GM19328 (cell line): ENCODE measurements at regions not wholly inside any gene's neighbourhood (a gene's known extent, or its start where the extent isn't known, plus 50 kb on each side); places are given as distances from the start of the nearest gene placed in this dataset.

Experiments
- ATAC-seq: cut with Tn5 transposase; IDR thresholded peaks from one replicate; pipeline ENCODE4 v1.9.1; 2021; ENCODE audit warnings: mild to moderate bottlenecking, moderate library complexity; ENCODE audit not compliant: unreplicated experiment

GRCh38 chr2:81940266-81940955, 1635.9 kb upstream of the LRRTM1 start:
- ATAC-seq, result no peak

- ATAC-seq, result no peak
Observed at GRCh38 chr2:81937944-81938343, 1633.4 kb upstream of the LRRTM1 start.

GRCh38 chr2:81903534-81903933, 1599.0 kb upstream of the LRRTM1 start:
- no peak for ATAC-seq

- ATAC-seq, result no peak
Observed at GRCh38 chr2:81901017-81901416, 1596.5 kb upstream of the LRRTM1 start.

GRCh38 chr2:81895620-81896250, 1591.2 kb upstream of the LRRTM1 start:
- no peak for ATAC-seq

- ATAC-seq, result no peak
Observed at GRCh38 chr2:81894451-81894990, 1590.0 kb upstream of the LRRTM1 start.

GRCh38 chr2:81876624-81877023, 1572.1 kb upstream of the LRRTM1 start:
- no peak for ATAC-seq

- no peak for ATAC-seq
Observed at GRCh38 chr2:81872006-81872405, 1567.5 kb upstream of the LRRTM1 start.

GRCh38 chr2:81870119-81870518, 1565.6 kb upstream of the LRRTM1 start:
- ATAC-seq, result no peak

GRCh38 chr2:81858998-81859397, 1554.4 kb upstream of the LRRTM1 start:
- ATAC-seq, result no peak

GRCh38 chr2:81853341-81853740, 1548.8 kb upstream of the LRRTM1 start:
- no peak for ATAC-seq

GRCh38 chr2:81852651-81853050, 1548.1 kb upstream of the LRRTM1 start:
- ATAC-seq, result no peak

GRCh38 chr2:81839780-81840179, 1535.2 kb upstream of the LRRTM1 start:
- no peak for ATAC-seq

GRCh38 chr2:81835321-81836000, 1530.9 kb upstream of the LRRTM1 start:
- no peak for ATAC-seq

GRCh38 chr2:81786811-81787210, 1482.3 kb upstream of the LRRTM1 start:
- ATAC-seq, result no peak

GRCh38 chr2:81767187-81767912, 1462.8 kb upstream of the LRRTM1 start:
- ATAC-seq, result no peak

GRCh38 chr2:81747481-81748070, 1443.0 kb upstream of the LRRTM1 start:
- ATAC-seq, result no peak

- no peak for ATAC-seq
Observed at GRCh38 chr2:81739966-81740365, 1435.4 kb upstream of the LRRTM1 start.

GRCh38 chr2:81734981-81735380, 1430.4 kb upstream of the LRRTM1 start:
- no peak for ATAC-seq

GRCh38 chr2:81714817-81715216, 1410.3 kb upstream of the LRRTM1 start:
- ATAC-seq, result no peak

GRCh38 chr2:81706856-81707255, 1402.3 kb upstream of the LRRTM1 start:
- no peak for ATAC-seq
